ENCODE measurements at regions not wholly inside any gene's neighbourhood (a gene's known extent, or its start where the extent isn't known, plus 50 kb on each side); places are given as distances from the start of the nearest gene placed in this dataset.

DNA sequence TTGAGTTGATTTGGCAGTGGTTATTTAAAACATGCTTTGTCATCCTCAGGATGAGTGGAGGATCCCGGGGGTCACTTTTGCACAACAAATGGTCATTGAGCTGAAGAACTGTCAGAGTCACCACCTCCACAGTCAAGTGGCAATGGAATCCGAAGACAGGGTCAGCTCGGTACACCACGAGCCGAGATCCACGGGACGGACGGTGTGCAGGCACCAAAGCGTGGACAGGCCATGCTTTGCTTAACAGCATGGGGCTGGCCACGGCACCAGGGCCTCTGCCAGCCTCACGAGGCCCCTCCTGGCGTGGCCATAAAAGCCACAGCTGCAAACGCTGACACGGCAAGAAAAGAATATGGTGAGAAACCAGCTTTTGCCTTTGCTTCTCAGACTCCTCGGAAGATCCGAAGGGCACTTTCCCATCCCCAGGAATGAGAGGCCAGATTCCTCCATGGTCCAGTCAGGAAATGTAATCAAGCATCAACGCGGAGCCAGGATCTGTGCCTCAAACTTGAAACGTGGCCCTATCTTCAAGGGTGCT is 152.2 kb upstream of the DIO3 start:
- no peaks in the 10 kb centered on the region for H3K36me3 ChIP-seq (ENCODE audit: control insufficient read depth, insufficient read depth, low read length)
- intact Hi-C loops (cut with micrococcal nuclease; ENCODE audit: unreplicated experiment) (no loop called here), in situ Hi-C loops (cut with HindIII; ENCODE audit: low pct_unique_long_range_greater_than_20kb, low sequenced_read_pairs) (no loop called here)
- H3K4me1 ChIP-seq (ENCODE audit: control insufficient read depth, insufficient read depth, low read length): no peaks in the 10 kb centered on the region
- no peak overlapping the region for H3K4me3 ChIP-seq (ENCODE audit: low read depth in 2 of 2, low read length in 2 of 2)
- TF ChIP-seq SIN3A (IDR thresholded peaks at IDR 0.05; ENCODE audit: borderline replicate concordance, insufficient read depth, low read depth, low read length): no peak
- TF ChIP-seq CTCF (IDR thresholded peaks at IDR 0.05): no peak
- TF ChIP-seq REST (IDR thresholded peaks at IDR 0.05; ENCODE audit: insufficient read depth in 1 of 2, low read depth in 2 of 2, low read length in 1 of 2): no peak
- TF ChIP-seq TCF7L2 (IDR thresholded peaks at IDR 0.05; ENCODE audit: low read depth, low read length): no peak
- TF ChIP-seq POLR2AphosphoS5 (IDR thresholded peaks at IDR 0.05; ENCODE audit: low read depth, low read length): no peak
- CTCF ChIA-PET: no interaction called here
- no peak overlapping the region for H3K27ac ChIP-seq (ENCODE audit: low read length)
- DNase-seq (ENCODE audit: low read depth, low spot score) (no peak), ATAC-seq (no peak)
- POLR2A ChIA-PET: no interaction called here
- no peaks in the 10 kb centered on the region for H3K27me3 ChIP-seq (ENCODE audit: control insufficient read depth, insufficient read depth, low read length)
- H3K9me3 ChIP-seq (ENCODE audit: control insufficient read depth, insufficient read depth, low read depth, low read length): no peaks in the 10 kb centered on the region
- no TSS peak for BruUV-seq (replicated peaks)

- Histone ChIP-seq H3K27me3 (ENCODE audit: control insufficient read depth, insufficient read depth, low read length) (no peaks in the 10 kb centered on the region), H3K4me1 (ENCODE audit: control insufficient read depth, insufficient read depth, low read length) (no peaks in the 10 kb centered on the region), H3K4me3 (ENCODE audit: low read depth in 2 of 2, low read length in 2 of 2) (no peak overlapping the region), H3K9me3 (ENCODE audit: control insufficient read depth, insufficient read depth, low read depth, low read length) (no peaks in the 10 kb centered on the region), H3K36me3 (ENCODE audit: control insufficient read depth, insufficient read depth, low read length) (no peaks in the 10 kb centered on the region), H3K27ac (ENCODE audit: low read length) (no peak overlapping the region)
- in situ Hi-C loops (cut with HindIII; ENCODE audit: low pct_unique_long_range_greater_than_20kb, low sequenced_read_pairs): no loop called here
- ATAC-seq: no peak
- no peak for DNase-seq (ENCODE audit: low read depth, low spot score)
- BruUV-seq (replicated peaks): no TSS peak
- POLR2A ChIA-PET: no interaction called here
- intact Hi-C loops (cut with micrococcal nuclease; ENCODE audit: unreplicated experiment): no loop called here
- CTCF ChIA-PET: no interaction called here
- TF ChIP-seq POLR2AphosphoS5 (IDR thresholded peaks at IDR 0.05; ENCODE audit: low read depth, low read length) (no peak), REST (IDR thresholded peaks at IDR 0.05; ENCODE audit: insufficient read depth in 1 of 2, low read depth in 2 of 2, low read length in 1 of 2) (no peak), SIN3A (IDR thresholded peaks at IDR 0.05; ENCODE audit: borderline replicate concordance, insufficient read depth, low read depth, low read length) (no peak)
Measured at GRCh38 chr14:101410126-101410525, 151.2 kb upstream of the DIO3 start.

Measured in Panc1 (cell line).